Fibroblast of skin of abdomen (primary cell): ENCODE measurements at regions not wholly inside any gene's neighbourhood (a gene's known extent, or its start where the extent isn't known, plus 50 kb on each side); places are given as distances from the start of the nearest gene placed in this dataset.

Experiments
- DNase-seq: peaks from one replicate; pipeline ENCODE4 v3.0.0-alpha.2; 2013

GRCh38 chr5:110032376-110032775, 342.6 kb downstream of the MAN2A1 start:
- no peak for DNase-seq

- DNase-seq: no peak
Measured at GRCh38 chr5:110034056-110034600, 344.4 kb downstream of the MAN2A1 start.

- peak; percentile 23 for DNase-seq
Measured at GRCh38 chr5:110038297-110038997, 348.7 kb downstream of the MAN2A1 start.

GRCh38 chr5:110040178-110040577, 350.5 kb downstream of the MAN2A1 start:
- DNase-seq: no peak

- DNase-seq: no peak
Measured at GRCh38 chr5:110043025-110043424, 353.3 kb downstream of the MAN2A1 start.

- peak; percentile 23 for DNase-seq
Measured at GRCh38 chr5:110045158-110045557, 355.4 kb downstream of the MAN2A1 start.

- peak; percentile 17 for DNase-seq
Measured at GRCh38 chr5:110048491-110048890, 358.8 kb downstream of the MAN2A1 start.

- DNase-seq: no peak
Measured at GRCh38 chr5:110049816-110050215, 360.1 kb downstream of the MAN2A1 start.

GRCh38 chr5:110050640-110051345, 361.1 kb downstream of the MAN2A1 start:
- DNase-seq: no peak

- no peak for DNase-seq
Measured at GRCh38 chr5:110053205-110053604, 363.5 kb downstream of the MAN2A1 start.

GRCh38 chr5:110053824-110054223, 364.1 kb downstream of the MAN2A1 start:
- no peak for DNase-seq

GRCh38 chr5:110054240-110054639, 364.5 kb downstream of the MAN2A1 start:
- DNase-seq: peak; percentile 87

GRCh38 chr5:110055302-110055701, 365.6 kb downstream of the MAN2A1 start:
- peak; percentile 80 for DNase-seq

- no peak for DNase-seq
Measured at GRCh38 chr5:110056580-110057114, 366.9 kb downstream of the MAN2A1 start.

GRCh38 chr5:110058175-110058574, 368.4 kb downstream of the MAN2A1 start:
- DNase-seq: no peak

- no peak for DNase-seq
Measured at GRCh38 chr5:110062246-110062645, 372.5 kb downstream of the MAN2A1 start.

- peak; percentile 73 for DNase-seq
Measured at GRCh38 chr5:110063640-110064602, 374.2 kb downstream of the MAN2A1 start.

GRCh38 chr5:110064603-110065268, 375.0 kb downstream of the MAN2A1 start:
- DNase-seq: no peak

GRCh38 chr5:110070836-110071235, 381.1 kb downstream of the MAN2A1 start:
- no peak for DNase-seq

- no peak for DNase-seq
Measured at GRCh38 chr5:110072651-110073050, 382.9 kb downstream of the MAN2A1 start.

- no peak for DNase-seq
Measured at GRCh38 chr5:110073534-110073933, 383.8 kb downstream of the MAN2A1 start.

- DNase-seq: no peak
Measured at GRCh38 chr5:110075656-110076055, 385.9 kb downstream of the MAN2A1 start.
